ENCODE measurements at regions not wholly inside any gene's neighbourhood (a gene's known extent, or its start where the extent isn't known, plus 50 kb on each side); places are given as distances from the start of the nearest gene placed in this dataset.

- no peak overlapping the region for H3K4me3 ChIP-seq (ENCODE audit: low read depth, low read length)
- TF ChIP-seq, protein P1, sequence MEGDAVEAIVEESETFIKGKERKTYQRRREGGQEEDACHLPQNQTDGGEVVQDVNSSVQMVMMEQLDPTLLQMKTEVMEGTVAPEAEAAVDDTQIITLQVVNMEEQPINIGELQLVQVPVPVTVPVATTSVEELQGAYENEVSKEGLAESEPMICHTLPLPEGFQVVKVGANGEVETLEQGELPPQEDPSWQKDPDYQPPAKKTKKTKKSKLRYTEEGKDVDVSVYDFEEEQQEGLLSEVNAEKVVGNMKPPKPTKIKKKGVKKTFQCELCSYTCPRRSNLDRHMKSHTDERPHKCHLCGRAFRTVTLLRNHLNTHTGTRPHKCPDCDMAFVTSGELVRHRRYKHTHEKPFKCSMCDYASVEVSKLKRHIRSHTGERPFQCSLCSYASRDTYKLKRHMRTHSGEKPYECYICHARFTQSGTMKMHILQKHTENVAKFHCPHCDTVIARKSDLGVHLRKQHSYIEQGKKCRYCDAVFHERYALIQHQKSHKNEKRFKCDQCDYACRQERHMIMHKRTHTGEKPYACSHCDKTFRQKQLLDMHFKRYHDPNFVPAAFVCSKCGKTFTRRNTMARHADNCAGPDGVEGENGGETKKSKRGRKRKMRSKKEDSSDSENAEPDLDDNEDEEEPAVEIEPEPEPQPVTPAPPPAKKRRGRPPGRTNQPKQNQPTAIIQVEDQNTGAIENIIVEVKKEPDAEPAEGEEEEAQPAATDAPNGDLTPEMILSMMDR (IDR thresholded peaks at IDR 0.05; ENCODE audit: borderline replicate concordance, insufficient read depth, low read depth, low read length) = no peak
Observed at GRCh38 chr4:25489253-25489797, 112.3 kb downstream of the ANAPC4 start.

DNA sequence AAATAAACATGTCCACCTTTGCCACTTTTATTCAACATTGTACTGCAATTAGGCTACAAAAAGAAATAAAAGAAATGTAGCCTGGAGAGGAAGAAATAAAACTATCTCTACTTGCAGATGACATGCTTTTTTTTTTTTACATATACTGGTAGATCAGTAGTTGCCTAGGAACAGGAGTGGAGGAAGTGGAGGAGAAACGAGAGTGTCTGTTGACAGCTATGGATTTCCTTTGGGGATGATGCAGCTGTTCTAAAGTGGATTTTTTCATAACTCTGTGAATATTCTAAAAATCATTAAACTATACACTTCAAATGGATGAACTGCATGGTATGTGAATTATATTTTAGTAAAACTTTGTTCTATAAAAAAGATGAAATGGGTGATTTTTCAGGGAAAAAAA lies 116.4 kb downstream of the ANAPC4 start:
- H3K4me3 ChIP-seq (ENCODE audit: low read depth, low read length) = no peak overlapping the region
- TF ChIP-seq, protein P1 (IDR thresholded peaks at IDR 0.05; ENCODE audit: borderline replicate concordance, insufficient read depth, low read depth, low read length) = no peak

GRCh38 chr4:25494166-25494565 lies 117.1 kb downstream of the ANAPC4 start:
- TF ChIP-seq, protein P1 (IDR thresholded peaks at IDR 0.05; ENCODE audit: borderline replicate concordance, insufficient read depth, low read depth, low read length) = no peak
- H3K4me3 ChIP-seq (ENCODE audit: low read depth, low read length) = no peak overlapping the region

- H3K4me3 ChIP-seq (ENCODE audit: low read depth, low read length) = no peak overlapping the region
- TF ChIP-seq, protein P1 (IDR thresholded peaks at IDR 0.05; ENCODE audit: borderline replicate concordance, insufficient read depth, low read depth, low read length) = no peak
Observed at GRCh38 chr4:25500626-25501316, 123.7 kb downstream of the ANAPC4 start.

- H3K4me3 ChIP-seq (ENCODE audit: low read depth, low read length) = no peak overlapping the region
- TF ChIP-seq, protein P1 (IDR thresholded peaks at IDR 0.05; ENCODE audit: borderline replicate concordance, insufficient read depth, low read depth, low read length) = no peak
Observed at GRCh38 chr4:25502115-25502514, 125.1 kb downstream of the ANAPC4 start.

DNA sequence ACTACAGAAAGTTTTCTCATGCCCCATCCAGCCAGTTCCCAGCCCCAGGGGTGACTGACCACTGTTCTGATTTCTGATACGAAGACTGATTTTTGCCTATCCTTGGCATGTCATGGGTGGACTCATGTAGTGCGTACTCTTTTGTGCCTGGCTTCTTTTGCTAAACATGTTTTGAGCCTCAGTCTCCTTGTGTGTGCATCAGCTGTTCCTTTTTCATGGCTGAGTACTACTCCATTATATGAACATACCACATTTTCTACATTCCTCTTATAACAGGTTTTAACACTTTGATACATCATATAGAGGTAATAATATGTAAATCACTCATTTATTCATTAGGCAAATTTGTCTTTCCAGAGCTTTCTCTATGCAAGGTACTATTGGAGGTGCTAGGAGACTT lies 126.7 kb downstream of the ANAPC4 start:
- TF ChIP-seq, protein P1 (IDR thresholded peaks at IDR 0.05; ENCODE audit: borderline replicate concordance, insufficient read depth, low read depth, low read length) = no peak
- H3K4me3 ChIP-seq (ENCODE audit: low read depth, low read length) = no peak overlapping the region
